K562 (cell line): ENCODE measurements at regions not wholly inside any gene's neighbourhood (a gene's known extent, or its start where the extent isn't known, plus 50 kb on each side); places are given as distances from the start of the nearest gene placed in this dataset.

Source experiments
- ATAC-seq: fragments of 200-7000 bp; cut with Tn5 transposase; 3 replicates; pipeline ENCODE4 v1.9.1; 2020; ENCODE audit warnings: moderate library complexity
- BruUV-seq: library from RNA; stranded (reverse); fragments of 400-500 nt; replicated peaks from 2 replicates; lab custom pipeline; 2021; lab: Mats Ljungman, UMichigan
- CTCF ChIA-PET: fragments of 300-600 bp; formaldehyde crosslinking; extraction: SDS; loops from one replicate; lab custom pipeline; 2021; ENCODE audit warnings: low intra/inter-chr PET ratio; lab: Yijun Ruan, JAX
- POLR2A ChIA-PET: fragments of 300-600, 350-650 bp; sonication (Branson Sonifier 250); formaldehyde crosslinking; extraction: SDS; loops from one replicate; lab custom pipeline; 2021; ENCODE audit warnings: antibody characterized with exemption, inconsistent platforms; lab: Yijun Ruan, JAX
- DNase-seq, 4 experiments: peaks; one replicate each; pipeline versions ENCODE4 v3.0.0 to v3.0.0-alpha.2; 2011 to 2018; ENCODE audit warnings: low spot score in 3 of 4, mixed read lengths in 3 of 4; ENCODE audit errors: extremely low read depth in 1 of 4
- FAIRE-seq: peaks from 2 replicates; lab custom pipeline; 2011; peaks lifted over from hg19 to GRCh38; lab: Jason Lieb, UNC
- H2AFZ ChIP-seq: 2 replicates; pipeline ENCODE4 v1.6.0; 2011; ENCODE audit warnings: low read depth, low read length, control low read depth, inconsistent platforms
- H3K27ac ChIP-seq: fragments of 200-600 bp; 3 replicates; pipeline ENCODE4 v1.8.0; 2011; ENCODE audit warnings: low read depth, mild to moderate bottlenecking, control low read depth, inconsistent platforms, low read length, moderate library complexity, mixed read lengths; ENCODE audit errors: extremely low read depth
- H3K27me3 ChIP-seq, 2 experiments: fragments of 300-600 bp in 1 of 2; 2 replicates in 1 of 2; 3 replicates in 1 of 2; pipeline versions ENCODE4 v1.6.0 to v1.8.0; 2011; ENCODE audit warnings: inconsistent platforms in 2 of 2, low read length in 2 of 2, mild to moderate bottlenecking in 1 of 2, mixed read lengths in 1 of 2, moderate library complexity in 1 of 2; ENCODE audit not compliant: control insufficient read depth in 2 of 2, insufficient read depth in 2 of 2
- H3K36me3 ChIP-seq: fragments of 300-600 bp; 3 replicates; pipeline ENCODE4 v1.8.0; 2011; ENCODE audit warnings: mild to moderate bottlenecking, low read length, inconsistent platforms; ENCODE audit not compliant: control insufficient read depth, insufficient read depth
- H3K4me1 ChIP-seq, 2 experiments: fragments of 200-600 bp in 1 of 2; replicated peaks in 1 of 2; 2 replicates in 1 of 2; 3 replicates in 1 of 2; pipeline versions ENCODE4 v1.5.1 to v1.8.0; 2011; ENCODE audit warnings: inconsistent platforms in 2 of 2, low read length in 2 of 2, mild to moderate bottlenecking in 1 of 2, mixed read lengths in 1 of 2, moderate library complexity in 1 of 2; ENCODE audit not compliant: control insufficient read depth in 2 of 2, insufficient read depth in 2 of 2
- H3K4me2 ChIP-seq: 2 replicates; pipeline ENCODE4 v1.6.1; 2011; ENCODE audit warnings: low read length, control low read depth, inconsistent platforms, mixed read lengths; ENCODE audit not compliant: insufficient read depth
- H3K4me3 ChIP-seq: fragments of 200-600 bp; sonication (generic), shearing (Covaris generic); 2 replicates; pipeline ENCODE4 v1.5.1; 2016; ENCODE audit warnings: control low read depth, inconsistent platforms
- H3K79me2 ChIP-seq: fragments of 200-600 bp; 3 replicates; pipeline ENCODE4 v1.8.0; 2011; ENCODE audit warnings: low read length, inconsistent platforms; ENCODE audit not compliant: control insufficient read depth, insufficient read depth
- H3K9ac ChIP-seq, 2 experiments: 2 replicates each; pipeline versions ENCODE4 v1.6.0 to v1.6.1; 2011; ENCODE audit warnings: low read depth in 2 of 2, low read length in 2 of 2, control low read depth in 1 of 2, inconsistent platforms in 1 of 2, mild to moderate bottlenecking in 1 of 2, mixed read lengths in 1 of 2; ENCODE audit not compliant: insufficient read depth in 1 of 2
- H3K9me1 ChIP-seq: one replicate; pipeline ENCODE4 v1.6.0; 2011; ENCODE audit warnings: inconsistent platforms, mild to moderate bottlenecking, low read length, moderate library complexity; ENCODE audit not compliant: control insufficient read depth, insufficient read depth
- H3K9me3 ChIP-seq: replicated peaks from 2 replicates; pipeline ENCODE4 v1.5.1; 2011; ENCODE audit warnings: low read depth, low read length, inconsistent platforms; ENCODE audit not compliant: control insufficient read depth, insufficient read depth
- H4K20me1 ChIP-seq: replicated peaks from 2 replicates; pipeline ENCODE4 v1.6.1; 2011; ENCODE audit warnings: low read length, inconsistent platforms, mixed read lengths; ENCODE audit not compliant: control insufficient read depth, insufficient read depth
- CHCHD3 ChIP-seq: fragments of 250-450 bp; sonication (Bioruptor Pico); IDR thresholded peaks from 2 replicates; pipeline ENCODE4 v2.1.2; 2022; ENCODE audit warnings: mild to moderate bottlenecking
- IFI16 ChIP-seq: fragments of 250-450 bp; sonication (Bioruptor Pico); IDR thresholded peaks from 2 replicates; pipeline ENCODE4 v2.1.2; 2022; ENCODE audit warnings: mild to moderate bottlenecking, inconsistent platforms
- POLR2AphosphoS2 ChIP-seq: IDR thresholded peaks from 2 replicates; pipeline ENCODE4 v1.6.1; 2012; ENCODE audit warnings: low read length, improper control_type of control experiment
- PTBP1 ChIP-seq: fragments of 200-400 bp; formaldehyde crosslinking; IDR thresholded peaks from 2 replicates; pipeline ENCODE4 v1.6.1; 2017; ENCODE audit warnings: low read depth, low read length
- PTTG1 ChIP-seq: fragments of 450-650 bp; IDR thresholded peaks from 2 replicates; pipeline ENCODE4 v1.6.1; 2016; ENCODE audit warnings: low read depth, mild to moderate bottlenecking, missing genetic modification characterization, missing compliant biosample characterization
- XRCC4 ChIP-seq: IDR thresholded peaks from one replicate; pipeline ENCODE4 v1.6.1; 2011; ENCODE audit not compliant: insufficient read depth, insufficient read length; ENCODE audit errors: extremely low read depth
- ZKSCAN3 ChIP-seq: fragments of 250-450 bp; sonication (Bioruptor Pico); IDR thresholded peaks from 2 replicates; pipeline ENCODE4 v1.4.0; 2020
- ZNF584 ChIP-seq: fragments of 200-800 bp; sonication (Bioruptor generic); IDR thresholded peaks from 2 replicates; pipeline ENCODE4 v1.6.1; 2016; ENCODE audit warnings: low read depth, mild to moderate bottlenecking, missing genetic modification characterization, missing compliant biosample characterization
- ZNF696 ChIP-seq: fragments of 250-450 bp; sonication (Bioruptor Pico); conservative IDR thresholded peaks from 2 replicates; pipeline ENCODE4 v1.4.0; 2020; ENCODE audit warnings: mild to moderate bottlenecking, moderate library complexity
- WGBS: fragments of 100-300 bp; shearing (Covaris generic); methylation state at CpG from one replicate; pipeline ENCODE4 v1.1.6; 2016; ENCODE audit warnings: low coverage, mixed read lengths; ENCODE audit not compliant: insufficient coverage; ENCODE audit errors: missing lambda C conversion rate; 5-methylcytosine and 5-hydroxymethylcytosine counted together
- in situ Hi-C: fragments of 300-500 bp; cut with MboI; formaldehyde crosslinking; loops from 4 replicates; pipeline ENCODE4 v1.15.0; 2018; ENCODE audit warnings: inconsistent platforms, mixed read lengths
- intact Hi-C: fragments of 100-400 bp; cut with micrococcal nuclease; formaldehyde crosslinking; loops from 2 replicates; pipeline ENCODE4 v1.14.2; 2022

DNA sequence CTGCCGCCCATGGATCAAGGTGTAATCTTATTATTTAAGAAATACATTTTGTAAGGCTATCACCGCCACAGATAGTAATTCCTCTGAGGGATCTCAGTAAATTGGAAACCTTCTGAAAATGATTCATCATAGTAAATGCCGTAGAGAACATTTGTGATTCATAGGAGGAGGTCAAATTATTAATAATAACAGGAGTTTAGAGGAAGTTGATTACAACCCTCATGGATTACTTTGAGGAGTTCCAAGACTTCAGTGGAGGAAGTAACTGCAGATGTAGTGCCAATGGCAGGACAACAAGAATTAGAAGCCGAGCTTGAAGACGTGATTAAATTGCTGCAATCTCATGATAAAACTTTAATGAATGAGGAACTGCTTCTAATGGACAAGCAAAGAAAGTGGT, 280.1 kb downstream of the PTPRC start:
- Histone ChIP-seq H3K9ac (no peak overlapping the region), H3K27me3 (no peaks in the 10 kb centered on the region), H4K20me1 (no peaks in the 10 kb centered on the region), H3K4me1 (no peaks in the 10 kb centered on the region), H3K79me2 (no peaks in the 10 kb centered on the region), H3K9me1 (no peaks in the 10 kb centered on the region), H2AFZ (no peak overlapping the region), H3K4me2 (no peak overlapping the region), H3K36me3 (no peaks in the 10 kb centered on the region), H3K27ac (no peak overlapping the region), H3K9me3 (no peaks in the 10 kb centered on the region), H3K4me3 (no peak overlapping the region)
- DNase-seq, result no peak
- FAIRE-seq, result no peak
- WGBS, result 0% methylated on average over 5 of the region's 5 CpGs
- no peak for ATAC-seq
- BruUV-seq, result no TSS peak
- ChIA-PET POLR2A (no interaction called here), CTCF (no interaction called here)
- in situ Hi-C loops, result no loop called here
- no peak for TF ChIP-seq CHCHD3 (CRISPR knock-in tag)
- intact Hi-C loops, result no loop called here

GRCh38 chr1:198919667-198920398, 281.0 kb downstream of the PTPRC start:
- Histone ChIP-seq H3K79me2 (no peaks in the 10 kb centered on the region), H3K4me2 (no peak overlapping the region), H3K27ac (no peak overlapping the region), H3K36me3 (no peaks in the 10 kb centered on the region), H3K4me1 (no peaks in the 10 kb centered on the region), H3K4me3 (no peak overlapping the region), H3K9me1 (no peaks in the 10 kb centered on the region), H4K20me1 (no peaks in the 10 kb centered on the region), H2AFZ (no peak overlapping the region), H3K9ac (no peak overlapping the region), H3K9me3 (no peaks in the 10 kb centered on the region), H3K27me3 (no peaks in the 10 kb centered on the region)
- in situ Hi-C loops, result no loop called here
- POLR2A ChIA-PET, result no interaction called here
- intact Hi-C loops, result no loop called here
- BruUV-seq, result no TSS peak
- FAIRE-seq (no peak), DNase-seq (no peak), ATAC-seq (no peak)
- 2% methylated on average over 5 of the region's 5 CpGs for WGBS
- CTCF ChIA-PET, result no interaction called here
- no peak for TF ChIP-seq IFI16 (CRISPR knock-in tag)
- no peak for TF ChIP-seq XRCC4
- no peak for TF ChIP-seq ZNF696 (CRISPR knock-in tag)
- no peak for TF ChIP-seq PTTG1 (tag)
- TF ChIP-seq PTBP1, result no peak
- TF ChIP-seq POLR2AphosphoS2, result no peak
- no peak for TF ChIP-seq ZKSCAN3
- no peak for TF ChIP-seq ZNF584
